Naive thymus-derived CD8-positive, alpha-beta T cell (primary cell): ENCODE measurements at regions not wholly inside any gene's neighbourhood (a gene's known extent, or its start where the extent isn't known, plus 50 kb on each side); places are given as distances from the start of the nearest gene placed in this dataset.
"Not testable (repeated sequence)": the region's sequence is repeated elsewhere in the genome, so short reads cannot be mapped to it uniquely, and the experiment has no call there.

ENCODE experiments used
- ATAC-seq, 2 donors: fragments of 150-1000 bp; cut with Tn5 transposase in 1 of 2; sonication (Bioruptor Pico), chemical (Tn5 transposase) in 1 of 2; 1 replicate in 1 of 2; 2 replicates in 1 of 2; pipeline ENCODE4 v1.10.0; 2021; ENCODE audit warnings: mild to moderate bottlenecking in 2 of 2, moderate library complexity in 2 of 2
- POLR2A ChIA-PET: fragments of 350-600 bp; sonication (Branson Sonifier 250); formaldehyde crosslinking; loops from one replicate; lab custom pipeline; 2021; ENCODE audit warnings: antibody characterized with exemption; lab: Charles Lee
- DNase-seq, 10 donors: peaks; one replicate each; pipeline versions ENCODE4 v3.0.0 to v3.0.0-alpha.2; 2020 to 2022
- H3K27ac Mint-ChIP-seq, 10 donors: one replicate each; pipeline ENCODE4 v1.8.0; 2020 to 2022; ENCODE audit warnings: mild to moderate bottlenecking in 10 of 10, mixed read lengths in 10 of 10, moderate library complexity in 4 of 10, inconsistent platforms in 1 of 10
- H3K27me3 Mint-ChIP-seq, 5 donors: one replicate each; pipeline ENCODE4 v1.8.0; 2021 to 2022; ENCODE audit warnings: mixed read lengths in 5 of 5
- H3K36me3 Mint-ChIP-seq, 3 donors: one replicate each; pipeline ENCODE4 v1.8.0; 2020 to 2022; ENCODE audit warnings: mixed read lengths in 3 of 3, mild to moderate bottlenecking in 2 of 3, inconsistent platforms in 1 of 3
- H3K4me1 Mint-ChIP-seq, 4 donors: one replicate each; pipeline ENCODE4 v1.8.0; 2021 to 2022; ENCODE audit warnings: mixed read lengths in 4 of 4
- H3K4me3 Mint-ChIP-seq, 10 donors: one replicate each; pipeline ENCODE4 v1.8.0; 2020 to 2022; ENCODE audit warnings: mild to moderate bottlenecking in 10 of 10, mixed read lengths in 10 of 10, moderate library complexity in 6 of 10, inconsistent platforms in 1 of 10
- H3K9me3 Mint-ChIP-seq, 9 donors: one replicate each; pipeline ENCODE4 v1.8.0; 2020 to 2022; ENCODE audit warnings: mixed read lengths in 9 of 9, mild to moderate bottlenecking in 3 of 9, inconsistent platforms in 1 of 9, moderate library complexity in 1 of 9

GRCh38 chr3:32632533-32633265 is 52.3 kb upstream of the CNOT10 start:
- Mint-ChIP-seq H3K27me3 (peaks cover 0 to 9% (median 2%) of the 10 kb centered on the region in 5 donors), H3K9me3 (peaks cover 0 to 2% (median 0%) of the 10 kb centered on the region in 9 donors)
- no peak for ATAC-seq

GRCh38 chr3:32630266-32630665 is 54.7 kb upstream of the CNOT10 start:
- Mint-ChIP-seq H3K36me3 (no peaks in the 10 kb centered on the region), H3K4me1 (no peaks in the 10 kb centered on the region)
- ATAC-seq: no peak

More at GRCh38 chr3:32632533-32633265, 52.3 kb upstream of the CNOT10 start:
- Mint-ChIP-seq H3K27ac (no peak overlapping the region), H3K4me1 (no peaks in the 10 kb centered on the region), H3K4me3 (no peak overlapping the region), H3K36me3 (no peaks in the 10 kb centered on the region)
- DNase-seq: no peak
- POLR2A ChIA-PET: no interaction called here

DNA sequence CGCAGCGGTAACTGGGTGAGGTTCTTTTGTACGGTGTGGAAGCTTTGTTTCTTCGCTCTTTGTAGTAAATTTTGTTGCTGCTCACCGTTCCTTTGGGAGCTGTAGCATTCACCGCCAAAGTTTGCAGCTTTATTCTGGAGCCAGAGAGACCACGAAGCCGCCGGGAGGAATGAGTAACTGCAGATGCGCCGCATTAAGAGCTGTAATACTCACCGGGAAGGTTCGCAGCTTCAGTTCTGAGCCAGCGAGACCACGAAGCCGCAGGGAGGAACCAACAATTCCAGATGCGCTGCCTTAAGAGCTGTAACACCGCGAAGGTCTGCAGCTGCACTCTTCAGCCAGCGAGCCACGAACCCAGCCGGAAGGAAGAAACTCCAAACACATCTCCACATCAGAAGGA is 56.0 kb upstream of the DYNC1LI1 start:
- H3K4me1 Mint-ChIP-seq: no peaks in the 10 kb centered on the region

More at GRCh38 chr3:32630266-32630665, 54.7 kb upstream of the CNOT10 start:
- POLR2A ChIA-PET: no interaction called here
- Mint-ChIP-seq H3K27me3 (peaks cover 0 to 11% (median 0%) of the 10 kb centered on the region in 5 donors), H3K27ac (no peak overlapping the region), H3K4me3 (no peak overlapping the region), H3K9me3 (peaks cover 0 to 2% (median 0%) of the 10 kb centered on the region in 9 donors)
- DNase-seq: no peak

DNA sequence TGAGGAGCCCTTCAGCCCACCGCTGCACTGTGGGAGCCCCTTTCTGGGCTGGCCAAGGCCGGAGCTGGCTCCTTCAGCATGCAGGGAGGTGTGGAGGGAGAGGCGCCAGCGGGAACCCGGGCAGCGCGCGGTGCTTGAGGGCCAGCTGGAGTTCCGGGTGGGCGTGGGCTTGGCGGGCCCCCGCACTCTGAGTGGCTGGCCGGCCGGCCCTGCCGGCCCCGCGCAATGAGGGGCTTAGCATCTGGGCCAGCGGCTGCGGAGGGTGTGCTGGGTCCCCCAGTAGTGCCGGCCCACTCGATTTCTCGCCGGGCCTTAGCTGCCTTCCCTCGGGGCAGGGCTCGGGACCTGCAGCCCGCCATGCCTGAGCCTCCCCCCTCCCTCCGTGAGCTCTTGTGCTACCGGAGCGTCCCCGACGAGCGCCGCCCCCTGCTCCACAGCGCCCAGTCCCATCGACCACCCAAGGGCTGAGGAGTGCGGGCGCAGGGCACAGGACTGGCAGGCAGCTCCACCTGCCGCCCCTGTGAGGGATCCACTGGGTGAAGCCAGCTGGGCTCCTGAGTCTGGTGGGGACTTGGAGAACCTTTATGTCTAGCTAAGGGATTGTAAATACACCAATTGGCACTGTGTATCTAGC is 55.0 kb upstream of the DYNC1LI1 start:
- H3K4me3 Mint-ChIP-seq, DNase-seq, H3K27ac Mint-ChIP-seq, H3K9me3 Mint-ChIP-seq, H3K27me3 Mint-ChIP-seq, POLR2A ChIA-PET, ATAC-seq, H3K36me3 Mint-ChIP-seq, H3K4me1 Mint-ChIP-seq: not testable (repeated sequence)

More for the DNA sequence above, 56.0 kb upstream of the DYNC1LI1 start:
- DNase-seq (no peak), ATAC-seq (no peak)
- H3K4me3 Mint-ChIP-seq: peak overlapping the region in 3 of 10 donors; percentile 9 to 71 (median 31)
- peaks cover 0 to 9% (median 0%) of the 10 kb centered on the region in 5 donors for H3K27me3 Mint-ChIP-seq
- peaks cover 0 to 1% (median 0%) of the 10 kb centered on the region in 9 donors for H3K9me3 Mint-ChIP-seq
- POLR2A ChIA-PET: no interaction called here
- no peak overlapping the region for H3K27ac Mint-ChIP-seq
- no peaks in the 10 kb centered on the region for H3K36me3 Mint-ChIP-seq

DNA sequence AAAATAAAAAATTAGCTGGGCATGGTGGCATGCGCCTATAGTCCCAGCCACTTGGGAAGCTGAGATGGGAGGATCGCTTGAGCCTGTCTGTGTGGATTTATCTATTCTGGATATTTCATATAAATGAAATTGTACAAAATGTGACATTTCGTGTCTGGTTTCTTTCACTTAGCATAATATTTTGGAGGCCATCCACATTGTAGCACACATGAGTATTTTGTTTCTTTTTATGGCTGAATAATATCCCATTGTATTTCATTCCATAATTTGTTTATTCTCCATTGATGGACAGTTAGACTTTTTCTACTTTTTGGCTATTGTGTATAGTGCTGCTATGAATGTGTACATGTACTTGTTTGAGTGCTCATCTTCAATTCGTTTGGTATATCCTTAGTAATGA is 52.9 kb upstream of the DYNC1LI1 start:
- DNase-seq (no peak), ATAC-seq (no peak)
- Mint-ChIP-seq H3K27ac (no peak overlapping the region), H3K4me3 (no peak overlapping the region), H3K36me3 (peaks cover 0 to 24% (median 6%) of the 10 kb centered on the region in 3 donors), H3K27me3 (peaks cover 0 to 8% (median 0%) of the 10 kb centered on the region in 5 donors), H3K9me3 (peaks cover 0 to 25% (median 12%) of the 10 kb centered on the region in 9 donors), H3K4me1 (no peaks in the 10 kb centered on the region)
- POLR2A ChIA-PET: no interaction called here

- H3K4me1 Mint-ChIP-seq: no peaks in the 10 kb centered on the region
- no peak overlapping the region for H3K27ac Mint-ChIP-seq
- ATAC-seq: no peak
- H3K4me3 Mint-ChIP-seq: no peak overlapping the region
- no peak for DNase-seq
- POLR2A ChIA-PET: no interaction called here
- peaks cover 0 to 25% (median 12%) of the 10 kb centered on the region in 9 donors for H3K9me3 Mint-ChIP-seq
- H3K27me3 Mint-ChIP-seq: peaks cover 0 to 4% (median 0%) of the 10 kb centered on the region in 5 donors
- peaks cover 0 to 24% (median 6%) of the 10 kb centered on the region in 3 donors for H3K36me3 Mint-ChIP-seq
Measured at GRCh38 chr3:32621466-32621865, 50.8 kb upstream of the DYNC1LI1 start.

GRCh38 chr3:32620611-32621310 is 50.1 kb upstream of the DYNC1LI1 start:
- no peaks in the 10 kb centered on the region for H3K4me1 Mint-ChIP-seq
- H3K9me3 Mint-ChIP-seq: peaks cover 0 to 25% (median 12%) of the 10 kb centered on the region in 9 donors
- H3K4me3 Mint-ChIP-seq: no peak overlapping the region
- peaks cover 0 to 24% (median 6%) of the 10 kb centered on the region in 3 donors for H3K36me3 Mint-ChIP-seq
- H3K27me3 Mint-ChIP-seq: peaks cover 0 to 4% (median 0%) of the 10 kb centered on the region in 5 donors
- H3K27ac Mint-ChIP-seq: no peak overlapping the region
- ATAC-seq (no peak), DNase-seq (no peak)
- POLR2A ChIA-PET: interaction anchor here (0.6 kb wide), 1 partner anchor 51 kb away, joined by 3 read pairs; no protein-coding TSS in a partner anchor
